ENCODE measurements at regions not wholly inside any gene's neighbourhood (a gene's known extent, or its start where the extent isn't known, plus 50 kb on each side); places are given as distances from the start of the nearest gene placed in this dataset.

GRCh38 chr18:56003009-56003719 is 415.2 kb upstream of the TCF4 start:
- no peaks in the 10 kb centered on the region for H3K9me3 Mint-ChIP-seq (ENCODE audit: low read depth)
- ATAC-seq (no peak), DNase-seq (no peak)
- CTCF ChIA-PET, result no interaction called here
- H3K4me1 Mint-ChIP-seq, result no peaks in the 10 kb centered on the region
- H3K27ac Mint-ChIP-seq, result no peak overlapping the region
- no peaks in the 10 kb centered on the region for H3K36me3 Mint-ChIP-seq
- no peaks in the 10 kb centered on the region for H3K27me3 Mint-ChIP-seq
- no peak overlapping the region for H3K4me3 Mint-ChIP-seq

DNA sequence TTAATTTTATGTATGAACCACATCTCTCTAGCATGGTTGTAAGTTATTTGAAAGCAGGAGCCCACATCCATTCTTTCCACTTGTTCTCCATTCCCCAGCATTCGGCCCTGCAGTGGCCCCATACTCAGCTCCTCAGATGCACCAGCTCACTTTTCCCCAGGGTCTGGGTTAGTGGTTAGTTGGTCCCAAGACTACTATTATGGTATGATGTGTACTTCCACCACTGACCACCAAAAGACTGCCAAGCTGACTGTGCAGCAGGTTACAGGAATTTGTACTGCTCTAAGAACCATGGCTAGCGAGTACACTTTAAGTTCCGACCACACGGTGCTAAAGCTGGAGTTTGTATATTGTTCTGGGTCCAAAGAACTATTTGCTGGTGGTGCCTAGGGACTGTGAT is 413.6 kb upstream of the TCF4 start:
- CTCF ChIA-PET, result no interaction called here
- H3K36me3 Mint-ChIP-seq, result no peaks in the 10 kb centered on the region
- H3K27me3 Mint-ChIP-seq, result no peaks in the 10 kb centered on the region

DNA sequence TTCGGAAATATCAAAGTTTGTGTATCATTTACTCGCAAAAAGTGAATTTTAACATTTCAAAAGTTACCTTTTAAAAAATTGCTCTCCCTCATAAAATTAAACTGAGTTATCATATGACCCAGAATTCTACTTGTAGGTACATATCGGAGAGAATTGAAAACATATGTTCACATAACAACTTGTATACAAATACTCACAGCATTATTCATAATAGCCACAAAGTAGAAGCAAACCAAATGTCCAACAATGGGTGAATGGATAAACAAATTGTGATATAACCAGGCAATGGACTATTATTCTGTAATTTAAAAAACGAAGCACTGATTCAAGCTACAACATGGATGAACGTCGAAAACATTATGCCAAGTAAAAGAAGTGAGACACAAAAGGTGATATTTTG is 412.0 kb upstream of the TCF4 start:
- no peak for ATAC-seq
- no peak for DNase-seq
- H3K4me1 Mint-ChIP-seq, result no peaks in the 10 kb centered on the region
- H3K9me3 Mint-ChIP-seq (ENCODE audit: low read depth), result no peaks in the 10 kb centered on the region
- no peaks in the 10 kb centered on the region for H3K36me3 Mint-ChIP-seq
- no peak overlapping the region for H3K4me3 Mint-ChIP-seq
- CTCF ChIA-PET, result no interaction called here
- no peaks in the 10 kb centered on the region for H3K27me3 Mint-ChIP-seq
- no peak overlapping the region for H3K27ac Mint-ChIP-seq

More for the DNA sequence above, 413.6 kb upstream of the TCF4 start:
- ATAC-seq, result no peak
- Mint-ChIP-seq H3K9me3 (ENCODE audit: low read depth) (no peaks in the 10 kb centered on the region), H3K27ac (no peak overlapping the region), H3K4me3 (no peak overlapping the region), H3K4me1 (no peaks in the 10 kb centered on the region)
- DNase-seq, result no peak

GRCh38 chr18:55999641-56000040 is 411.6 kb upstream of the TCF4 start:
- DNase-seq, result no peak
- ATAC-seq, result no peak
- H3K27ac Mint-ChIP-seq, result no peak overlapping the region
- CTCF ChIA-PET, result no interaction called here
- H3K36me3 Mint-ChIP-seq, result no peaks in the 10 kb centered on the region
- no peaks in the 10 kb centered on the region for H3K4me1 Mint-ChIP-seq
- H3K4me3 Mint-ChIP-seq, result no peak overlapping the region
- no peaks in the 10 kb centered on the region for H3K9me3 Mint-ChIP-seq (ENCODE audit: low read depth)
- no peaks in the 10 kb centered on the region for H3K27me3 Mint-ChIP-seq

DNA sequence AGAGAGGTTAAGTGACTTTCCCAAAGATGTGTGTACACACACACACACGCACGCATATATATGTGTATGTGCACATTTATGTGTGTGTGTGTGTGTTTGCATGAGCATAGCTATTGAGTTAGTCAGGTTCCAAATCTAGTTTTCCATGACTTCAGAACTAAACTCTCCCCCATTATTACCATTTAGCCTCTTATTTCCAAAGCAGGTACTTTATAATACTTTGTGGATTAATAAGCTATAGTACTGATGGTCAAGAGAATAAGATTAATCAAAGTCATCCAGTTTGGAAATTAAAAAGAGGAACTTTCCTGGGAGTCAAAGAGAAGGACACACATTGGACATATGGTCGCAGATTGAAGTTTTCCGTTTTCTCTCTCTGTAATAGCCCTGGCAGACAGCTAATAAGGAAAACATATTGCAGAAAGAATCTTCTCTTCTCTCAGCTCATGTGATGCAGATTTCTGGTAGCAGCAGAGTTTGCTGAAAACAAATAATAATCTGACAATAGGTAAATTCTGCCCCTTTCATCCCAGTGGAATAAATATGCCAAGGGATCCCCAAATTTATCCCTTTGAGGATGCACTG is 410.9 kb upstream of the TCF4 start:
- no peak for ATAC-seq
- CTCF ChIA-PET, result no interaction called here
- no peaks in the 10 kb centered on the region for H3K27me3 Mint-ChIP-seq

GRCh38 chr18:55998071-55998522 is 410.1 kb upstream of the TCF4 start:
- ATAC-seq, result no peak
- Mint-ChIP-seq H3K4me1 (no peaks in the 10 kb centered on the region), H3K4me3 (no peak overlapping the region), H3K36me3 (no peaks in the 10 kb centered on the region), H3K9me3 (ENCODE audit: low read depth) (peaks cover 2% of the 10 kb centered on the region), H3K27ac (no peak overlapping the region), H3K27me3 (no peaks in the 10 kb centered on the region)
- DNase-seq, result no peak
- CTCF ChIA-PET, result no interaction called here

More for the DNA sequence above, 410.9 kb upstream of the TCF4 start:
- no peak overlapping the region for H3K4me3 Mint-ChIP-seq
- no peak overlapping the region for H3K27ac Mint-ChIP-seq
- no peaks in the 10 kb centered on the region for H3K4me1 Mint-ChIP-seq
- peaks cover 2% of the 10 kb centered on the region for H3K9me3 Mint-ChIP-seq (ENCODE audit: low read depth)
- no peak for DNase-seq
- no peaks in the 10 kb centered on the region for H3K36me3 Mint-ChIP-seq

GRCh38 chr18:55997151-55997561 is 409.2 kb upstream of the TCF4 start:
- no peaks in the 10 kb centered on the region for H3K27me3 Mint-ChIP-seq
- CTCF ChIA-PET, result no interaction called here
- H3K9me3 Mint-ChIP-seq (ENCODE audit: low read depth), result peaks cover 7% of the 10 kb centered on the region
- no peak overlapping the region for H3K27ac Mint-ChIP-seq
- H3K36me3 Mint-ChIP-seq, result no peaks in the 10 kb centered on the region
- H3K4me3 Mint-ChIP-seq, result no peak overlapping the region
- ATAC-seq (no peak), DNase-seq (no peak)
- no peaks in the 10 kb centered on the region for H3K4me1 Mint-ChIP-seq

GRCh38 chr18:55996717-55997116 is 408.7 kb upstream of the TCF4 start:
- Mint-ChIP-seq H3K4me3 (no peak overlapping the region), H3K36me3 (no peaks in the 10 kb centered on the region), H3K27me3 (no peaks in the 10 kb centered on the region), H3K27ac (no peak overlapping the region), H3K9me3 (ENCODE audit: low read depth) (peaks cover 9% of the 10 kb centered on the region), H3K4me1 (no peaks in the 10 kb centered on the region)
- CTCF ChIA-PET, result no interaction called here
- no peak for DNase-seq
- ATAC-seq, result no peak

- no peak for DNase-seq
- no peak overlapping the region for H3K4me3 Mint-ChIP-seq
- no peaks in the 10 kb centered on the region for H3K4me1 Mint-ChIP-seq
- H3K27me3 Mint-ChIP-seq, result no peaks in the 10 kb centered on the region
- no peak for ATAC-seq
- H3K27ac Mint-ChIP-seq, result no peak overlapping the region
- CTCF ChIA-PET, result no interaction called here
- no peaks in the 10 kb centered on the region for H3K36me3 Mint-ChIP-seq
- H3K9me3 Mint-ChIP-seq (ENCODE audit: low read depth), result peaks cover 14% of the 10 kb centered on the region
Observed at GRCh38 chr18:55990186-55990585, 402.2 kb upstream of the TCF4 start.

DNA sequence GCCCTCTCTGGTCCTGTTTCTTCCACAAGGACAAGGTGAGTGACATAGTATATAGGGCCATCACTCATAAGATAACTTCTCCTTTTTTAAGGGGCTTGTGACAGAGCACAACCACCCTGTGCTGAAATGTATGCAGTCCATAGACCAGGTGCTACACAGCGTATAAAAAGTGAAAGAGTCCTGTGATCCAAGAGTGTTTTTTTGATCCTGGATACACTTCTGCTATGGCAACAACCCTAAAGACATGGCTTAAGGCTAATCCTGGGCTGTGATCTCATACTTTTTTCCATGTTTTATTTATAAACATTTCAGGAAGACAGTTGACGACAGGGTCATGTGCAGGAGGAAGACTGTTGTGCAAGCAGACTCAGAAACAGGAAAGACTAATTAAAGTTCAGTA is 400.5 kb upstream of the TCF4 start:
- CTCF ChIA-PET, result no interaction called here
- Mint-ChIP-seq H3K4me1 (no peaks in the 10 kb centered on the region), H3K36me3 (no peaks in the 10 kb centered on the region)

GRCh38 chr18:55983433-55983832 is 395.4 kb upstream of the TCF4 start:
- Mint-ChIP-seq H3K36me3 (no peaks in the 10 kb centered on the region), H3K9me3 (ENCODE audit: low read depth) (peaks cover 8% of the 10 kb centered on the region), H3K4me1 (no peaks in the 10 kb centered on the region), H3K27me3 (no peaks in the 10 kb centered on the region), H3K27ac (no peak overlapping the region), H3K4me3 (no peak overlapping the region)
- CTCF ChIA-PET, result no interaction called here
- ATAC-seq (no peak), DNase-seq (no peak)

More for the DNA sequence above, 400.5 kb upstream of the TCF4 start:
- DNase-seq, result no peak
- Mint-ChIP-seq H3K27ac (no peak overlapping the region), H3K27me3 (no peaks in the 10 kb centered on the region), H3K4me3 (no peak overlapping the region), H3K9me3 (ENCODE audit: low read depth) (peaks cover 16% of the 10 kb centered on the region)
- no peak for ATAC-seq

- peaks cover 5% of the 10 kb centered on the region for H3K9me3 Mint-ChIP-seq (ENCODE audit: low read depth)
- H3K27ac Mint-ChIP-seq, result no peak overlapping the region
- DNase-seq (no peak), ATAC-seq (no peak)
- H3K4me3 Mint-ChIP-seq, result no peak overlapping the region
- no peaks in the 10 kb centered on the region for H3K4me1 Mint-ChIP-seq
- H3K36me3 Mint-ChIP-seq, result no peaks in the 10 kb centered on the region
- CTCF ChIA-PET, result no interaction called here
- no peaks in the 10 kb centered on the region for H3K27me3 Mint-ChIP-seq
Observed at GRCh38 chr18:55982992-55983391, 395.0 kb upstream of the TCF4 start.

DNA sequence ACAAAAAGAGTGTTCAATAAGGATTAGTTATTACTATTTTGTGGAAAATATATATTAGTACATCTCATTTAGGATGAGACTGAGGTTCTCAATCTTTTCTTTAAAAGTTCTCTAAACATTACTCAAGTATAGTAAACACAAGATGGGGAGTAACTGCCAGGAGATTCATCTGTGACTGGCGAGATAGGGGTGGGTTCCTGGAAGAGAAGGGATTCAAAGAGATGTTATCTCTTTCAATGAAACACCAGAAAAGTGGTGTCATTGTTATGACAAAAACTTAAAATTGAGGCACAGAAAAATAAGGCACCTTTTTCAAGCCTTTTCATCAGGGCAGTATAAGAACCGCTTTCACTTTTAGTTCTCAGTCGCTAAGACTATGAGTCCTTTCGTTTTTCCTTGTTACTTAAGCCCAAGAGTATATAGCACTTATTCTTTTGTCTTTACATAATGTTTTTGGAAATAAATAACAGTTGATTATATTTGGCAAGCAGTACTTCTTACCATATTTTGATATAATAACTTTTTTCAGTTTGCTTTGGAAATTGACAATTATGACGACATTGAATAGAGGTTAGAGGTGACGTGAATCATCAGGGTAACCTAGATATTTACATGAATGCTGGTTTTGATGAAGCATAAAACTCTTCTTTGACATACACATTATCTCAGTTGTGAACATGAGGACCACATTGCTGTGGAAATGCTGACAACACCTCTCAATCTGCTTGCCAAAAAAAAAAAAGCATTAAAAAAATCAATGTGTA is 393.9 kb upstream of the TCF4 start:
- Mint-ChIP-seq H3K27ac (no peak overlapping the region), H3K36me3 (no peaks in the 10 kb centered on the region), H3K4me1 (no peaks in the 10 kb centered on the region)

DNA sequence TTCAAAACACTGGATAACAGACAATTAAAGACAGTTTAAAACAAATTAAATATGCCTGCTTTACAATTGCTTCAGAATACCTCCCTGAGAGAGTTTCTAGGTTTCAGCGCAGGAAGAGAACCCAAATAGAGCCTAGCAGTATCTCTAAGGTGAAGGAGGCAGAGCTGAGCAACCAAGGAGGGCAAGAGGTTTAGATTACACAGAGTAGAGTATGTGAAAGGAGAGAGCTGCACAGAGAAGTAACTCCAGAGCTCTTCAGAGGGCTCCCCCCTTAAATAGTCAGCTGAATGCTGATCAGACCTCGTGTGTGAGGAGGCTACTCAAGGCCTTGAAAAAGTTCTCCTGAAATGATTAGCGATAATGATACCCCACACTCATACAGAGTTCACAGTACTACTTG is 386.5 kb upstream of the TCF4 start:
- Mint-ChIP-seq H3K9me3 (ENCODE audit: low read depth) (peaks cover 6% of the 10 kb centered on the region), H3K4me1 (no peaks in the 10 kb centered on the region), H3K27ac (no peak overlapping the region), H3K4me3 (no peak overlapping the region), H3K27me3 (no peaks in the 10 kb centered on the region), H3K36me3 (no peaks in the 10 kb centered on the region)
- DNase-seq (no peak), ATAC-seq (no peak)
- CTCF ChIA-PET, result no interaction called here

More for the DNA sequence above, 393.9 kb upstream of the TCF4 start:
- Mint-ChIP-seq H3K9me3 (ENCODE audit: low read depth) (peaks cover 5% of the 10 kb centered on the region), H3K27me3 (no peaks in the 10 kb centered on the region), H3K4me3 (peak overlapping the region; percentile 54)
- ATAC-seq, result no peak
- CTCF ChIA-PET, result no interaction called here
- DNase-seq, result no peak
